Gastrocnemius medialis (tissue), 4 donors: ENCODE measurements at regions not wholly inside any gene's neighbourhood (a gene's known extent, or its start where the extent isn't known, plus 50 kb on each side); places are given as distances from the start of the nearest gene placed in this dataset.
A peak's percentile ranks its signal among the peaks of the same experiment; 100 is the strongest.

Experiments used
- CTCF ChIP-seq, 5 experiments: fragments of 450-650 bp in 3 of 5; fragments of 200-600 bp in 2 of 5; sonication (generic) in 2 of 5; IDR thresholded peaks in 4 of 5; conservative IDR thresholded peaks in 1 of 5; 1 replicate in 4 of 5; 2 replicates in 1 of 5; pipeline ENCODE4 v1.5.1; 2016 to 2019; ENCODE audit warnings: antibody characterized with exemption in 5 of 5, mild to moderate bottlenecking in 3 of 5, moderate library complexity in 3 of 5
- POLR2A ChIP-seq, 2 donors: fragments of 450-650 bp; IDR thresholded peaks; one replicate each; pipeline ENCODE4 v1.6.1; 2017; ENCODE audit warnings: antibody characterized with exemption in 2 of 2, mild to moderate bottlenecking in 2 of 2, moderate library complexity in 2 of 2

DNA sequence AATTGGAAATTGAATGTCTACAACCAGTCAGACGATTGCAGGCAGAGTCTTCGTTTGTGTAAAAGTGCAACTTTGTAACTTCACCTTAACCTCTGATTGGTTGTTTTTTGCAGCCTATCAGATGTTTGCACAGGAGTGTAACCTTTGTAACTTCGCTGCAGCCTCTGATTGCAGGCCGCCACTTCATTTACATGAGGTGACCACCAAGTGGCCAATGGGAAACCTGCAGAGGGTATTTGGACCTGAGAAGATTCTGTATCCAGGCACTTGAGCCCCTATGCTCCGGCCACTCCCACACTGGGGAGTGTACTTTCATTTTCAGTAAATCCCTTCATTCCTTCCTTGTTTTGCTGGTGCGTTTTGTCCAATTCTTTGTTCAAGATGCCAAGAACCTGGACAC lies 68.1 kb upstream of the PFN2 start:
- TF ChIP-seq POLR2A (IDR thresholded peaks at IDR 0.05) (peak in 1 of 2 donors; percentile 11), CTCF (IDR thresholded peaks at IDR 0.05 in 4 of 5, conservative IDR thresholded peaks at IDR 0.05 in 1 of 5) (no peak)
